GM23338 (cell line): ENCODE measurements at regions not wholly inside any gene's neighbourhood (a gene's known extent, or its start where the extent isn't known, plus 50 kb on each side); places are given as distances from the start of the nearest gene placed in this dataset.

ENCODE experiments used
- ATAC-seq: fragments of 200-7000 bp; cut with Tn5 transposase; 3 replicates; pipeline ENCODE4 v1.9.1; 2020
- DNase-seq: peaks from one replicate; pipeline ENCODE4 v3.0.0-alpha.2; 2015; ENCODE audit warnings: low spot score
- H2AFZ ChIP-seq: fragments of 200-600 bp; sonication (generic); 2 replicates; pipeline ENCODE4 v1.8.0; 2016; ENCODE audit warnings: antibody characterized with exemption, mild to moderate bottlenecking, moderate library complexity
- H3F3A ChIP-seq: fragments of 200-600 bp; sonication (generic); replicated peaks from 2 replicates; pipeline ENCODE4 v1.8.0; 2017; ENCODE audit warnings: antibody characterized with exemption, mixed run types, low read depth
- H3K27ac ChIP-seq: fragments of 200-600 bp; sonication (generic); 2 replicates; pipeline ENCODE4 v1.6.1; 2016; ENCODE audit warnings: low read depth
- H3K27me3 ChIP-seq: fragments of 200-600 bp; sonication (generic); 2 replicates; pipeline ENCODE4 v1.8.0; 2016; ENCODE audit warnings: mild to moderate bottlenecking, mixed run types, moderate library complexity; ENCODE audit not compliant: insufficient read depth
- H3K36me3 ChIP-seq: fragments of 200-600 bp; sonication (generic); 2 replicates; pipeline ENCODE4 v1.8.0; 2016; ENCODE audit warnings: mild to moderate bottlenecking; ENCODE audit not compliant: insufficient read depth
- H3K4me1 ChIP-seq: fragments of 200-600 bp; sonication (generic); 2 replicates; pipeline ENCODE4 v1.8.0; 2016; ENCODE audit warnings: mild to moderate bottlenecking, moderate library complexity; ENCODE audit not compliant: insufficient read depth
- H3K4me2 ChIP-seq: fragments of 200-600 bp; sonication (generic); 2 replicates; pipeline ENCODE4 v1.7.1; 2017; ENCODE audit warnings: mixed run types
- H3K4me3 ChIP-seq: fragments of 200-600 bp; sonication (generic); 2 replicates; pipeline ENCODE4 v1.6.1; 2016; ENCODE audit warnings: mixed run types
- H3K79me2 ChIP-seq: fragments of 200-600 bp; sonication (generic); replicated peaks from 2 replicates; pipeline ENCODE4 v1.8.0; 2017; ENCODE audit warnings: mild to moderate bottlenecking; ENCODE audit not compliant: insufficient read depth
- H3K9me2 ChIP-seq: fragments of 200-600 bp; sonication (generic); 2 replicates; pipeline ENCODE4 v1.8.0; 2017; ENCODE audit not compliant: insufficient read depth
- H4K20me1 ChIP-seq: fragments of 200-600 bp; sonication (generic); replicated peaks from 2 replicates; pipeline ENCODE4 v1.8.0; 2017; ENCODE audit warnings: mild to moderate bottlenecking; ENCODE audit not compliant: insufficient read depth
- H3K27ac Mint-ChIP-seq: 2 replicates; pipeline ENCODE4 v1.8.0; 2020; ENCODE audit warnings: inconsistent platforms, mild to moderate bottlenecking, moderate library complexity, mixed read lengths
- H3K27me3 Mint-ChIP-seq: 3 replicates; pipeline ENCODE4 v1.8.0; 2022; ENCODE audit warnings: low read depth, mild to moderate bottlenecking, moderate library complexity, mixed read lengths, inconsistent platforms; ENCODE audit not compliant: insufficient read depth, poor library complexity
- H3K36me3 Mint-ChIP-seq: 3 replicates; pipeline ENCODE4 v1.8.0; 2021; ENCODE audit warnings: low read depth, mild to moderate bottlenecking, inconsistent platforms, moderate library complexity, mixed read lengths
- H3K4me1 Mint-ChIP-seq: 3 replicates; pipeline ENCODE4 v1.8.0; 2020; ENCODE audit warnings: mild to moderate bottlenecking, inconsistent platforms, mixed read lengths
- H3K4me3 Mint-ChIP-seq: 3 replicates; pipeline ENCODE4 v1.8.0; 2021; ENCODE audit warnings: moderate library complexity, mild to moderate bottlenecking, inconsistent platforms, mixed read lengths
- H3K9me3 Mint-ChIP-seq: 3 replicates; pipeline ENCODE4 v1.8.0; 2020; ENCODE audit warnings: moderate library complexity, mild to moderate bottlenecking, inconsistent platforms, mixed read lengths
- EZH2 ChIP-seq: fragments of 200-600 bp; sonication (generic); IDR thresholded peaks from one replicate; pipeline ENCODE4 v1.8.0; 2017; ENCODE audit warnings: antibody characterized with exemption, mild to moderate bottlenecking, low read depth; ENCODE audit not compliant: unreplicated experiment
- EZH2phosphoT487 ChIP-seq: fragments of 200-600 bp; sonication (generic); IDR thresholded peaks from one replicate; pipeline ENCODE4 v1.8.1; 2018; ENCODE audit warnings: antibody characterized with exemption; ENCODE audit not compliant: unreplicated experiment
- JUNB ChIP-seq: IDR thresholded peaks from one replicate; pipeline ENCODE4 v1.6.1; 2016; ENCODE audit warnings: antibody characterized with exemption; ENCODE audit not compliant: unreplicated experiment
- NANOG ChIP-seq: IDR thresholded peaks from 2 replicates; pipeline ENCODE4 v1.6.1; 2016; ENCODE audit warnings: antibody characterized with exemption, borderline replicate concordance
- POLR2AphosphoS5 ChIP-seq: IDR thresholded peaks from 2 replicates; pipeline ENCODE4 v1.6.1; 2016; ENCODE audit warnings: antibody characterized with exemption, low read depth
- REST ChIP-seq: IDR thresholded peaks from one replicate; pipeline ENCODE4 v1.6.1; 2018; ENCODE audit warnings: antibody characterized with exemption; ENCODE audit not compliant: unreplicated experiment
- STAT1 ChIP-seq: IDR thresholded peaks from one replicate; pipeline ENCODE4 v1.6.1; 2016; ENCODE audit warnings: antibody characterized with exemption; ENCODE audit not compliant: unreplicated experiment
- ZNF114 ChIP-seq: fragments of 250-450 bp; sonication (Bioruptor Pico); IDR thresholded peaks from 2 replicates; pipeline ENCODE4 v1.5.0; 2020; ENCODE audit warnings: mild to moderate bottlenecking, moderate library complexity
- ZNF331 ChIP-seq: fragments of 250-450 bp; sonication (Bioruptor Pico); IDR thresholded peaks from 2 replicates; pipeline ENCODE4 v1.5.0; 2020; ENCODE audit warnings: low read depth, mild to moderate bottlenecking, moderate library complexity
- ZNF462 ChIP-seq: fragments of 250-450 bp; sonication (Bioruptor Pico); IDR thresholded peaks from 2 replicates; pipeline ENCODE4 v1.5.0; 2020; ENCODE audit warnings: mild to moderate bottlenecking, moderate library complexity

- H3K4me3 Mint-ChIP-seq, result no peak overlapping the region
- DNase-seq, result no peak
- no peak overlapping the region for H3K4me2 ChIP-seq
- no peaks in the 10 kb centered on the region for H3F3A ChIP-seq
- H3K4me1 Mint-ChIP-seq, result peaks cover 6% of the 10 kb centered on the region; the same call in 2 of the 3 replicates
- no peaks in the 10 kb centered on the region for H3K36me3 Mint-ChIP-seq
- H3K27me3 ChIP-seq, result no peaks in the 10 kb centered on the region
- H3K4me3 ChIP-seq, result no peak overlapping the region
- H3K27me3 Mint-ChIP-seq, result no peaks in the 10 kb centered on the region
- H2AFZ ChIP-seq, result no peak overlapping the region
- H3K27ac Mint-ChIP-seq, result no peak overlapping the region
- no peaks in the 10 kb centered on the region for H3K9me3 Mint-ChIP-seq
- H3K9me2 ChIP-seq, result no peaks in the 10 kb centered on the region
- H3K4me1 ChIP-seq, result no peaks in the 10 kb centered on the region
- ATAC-seq, result no peak
- H3K36me3 ChIP-seq, result no peaks in the 10 kb centered on the region
- H3K27ac ChIP-seq, result no peak overlapping the region
- TF ChIP-seq STAT1, result no peak
- TF ChIP-seq ZNF114 (CRISPR knock-in tag), result no peak
- TF ChIP-seq EZH2phosphoT487, result no peak
- TF ChIP-seq JUNB, result no peak
- no peak for TF ChIP-seq REST
- no peak for TF ChIP-seq ZNF331 (CRISPR knock-in tag)
- TF ChIP-seq EZH2, result no peak
- TF ChIP-seq ZNF462 (CRISPR knock-in tag), result no peak
- TF ChIP-seq NANOG, result no peak
- no peak for TF ChIP-seq POLR2AphosphoS5
- no peaks in the 10 kb centered on the region for H3K79me2 ChIP-seq
- H4K20me1 ChIP-seq, result no peaks in the 10 kb centered on the region
These were observed 73.0 kb upstream of the FOXP2 start for GRCh38 chr7:114341648-114342047.
